ENCODE measurements at regions not wholly inside any gene's neighbourhood (a gene's known extent, or its start where the extent isn't known, plus 50 kb on each side); places are given as distances from the start of the nearest gene placed in this dataset.

DNA sequence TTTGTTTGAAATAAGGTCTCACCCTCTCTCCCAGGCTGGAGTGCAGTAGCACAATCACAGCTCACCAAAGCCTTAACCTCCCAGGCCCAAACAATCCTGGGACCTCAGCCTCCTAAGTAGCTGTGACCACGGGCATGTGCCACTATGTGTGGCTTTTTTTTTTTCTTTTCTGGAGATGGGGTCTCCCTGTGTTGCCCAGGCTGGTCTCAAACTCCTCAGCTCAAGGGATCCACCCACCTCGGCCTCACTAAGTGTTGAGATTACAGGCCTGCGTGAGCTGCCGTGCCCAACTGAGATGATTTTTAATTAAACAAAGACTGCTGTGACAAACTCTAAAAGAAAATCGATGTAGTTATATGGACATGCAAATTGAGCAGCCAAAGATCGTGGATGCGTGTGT, 768.4 kb upstream of the ADGRL2 start:
- TF ChIP-seq, protein P1, sequence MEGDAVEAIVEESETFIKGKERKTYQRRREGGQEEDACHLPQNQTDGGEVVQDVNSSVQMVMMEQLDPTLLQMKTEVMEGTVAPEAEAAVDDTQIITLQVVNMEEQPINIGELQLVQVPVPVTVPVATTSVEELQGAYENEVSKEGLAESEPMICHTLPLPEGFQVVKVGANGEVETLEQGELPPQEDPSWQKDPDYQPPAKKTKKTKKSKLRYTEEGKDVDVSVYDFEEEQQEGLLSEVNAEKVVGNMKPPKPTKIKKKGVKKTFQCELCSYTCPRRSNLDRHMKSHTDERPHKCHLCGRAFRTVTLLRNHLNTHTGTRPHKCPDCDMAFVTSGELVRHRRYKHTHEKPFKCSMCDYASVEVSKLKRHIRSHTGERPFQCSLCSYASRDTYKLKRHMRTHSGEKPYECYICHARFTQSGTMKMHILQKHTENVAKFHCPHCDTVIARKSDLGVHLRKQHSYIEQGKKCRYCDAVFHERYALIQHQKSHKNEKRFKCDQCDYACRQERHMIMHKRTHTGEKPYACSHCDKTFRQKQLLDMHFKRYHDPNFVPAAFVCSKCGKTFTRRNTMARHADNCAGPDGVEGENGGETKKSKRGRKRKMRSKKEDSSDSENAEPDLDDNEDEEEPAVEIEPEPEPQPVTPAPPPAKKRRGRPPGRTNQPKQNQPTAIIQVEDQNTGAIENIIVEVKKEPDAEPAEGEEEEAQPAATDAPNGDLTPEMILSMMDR (IDR thresholded peaks at IDR 0.05) = no peak
- TF ChIP-seq POLR2A (IDR thresholded peaks at IDR 0.05; ENCODE audit: low read depth) (no peak), EP300 (IDR thresholded peaks at IDR 0.05) (no peak), POLR2AphosphoS5 (IDR thresholded peaks at IDR 0.05) (no peak)
